IPS-NIHi7 (cell line): ENCODE measurements at regions not wholly inside any gene's neighbourhood (a gene's known extent, or its start where the extent isn't known, plus 50 kb on each side); places are given as distances from the start of the nearest gene placed in this dataset.
"Not testable (repeated sequence)": the region's sequence is repeated elsewhere in the genome, so short reads cannot be mapped to it uniquely, and the experiment has no call there.

ENCODE experiments used
- DNase-seq: peaks from one replicate; pipeline ENCODE4 v3.0.0; 2012; ENCODE audit warnings: mixed read lengths; ENCODE audit errors: extremely low spot score

DNA sequence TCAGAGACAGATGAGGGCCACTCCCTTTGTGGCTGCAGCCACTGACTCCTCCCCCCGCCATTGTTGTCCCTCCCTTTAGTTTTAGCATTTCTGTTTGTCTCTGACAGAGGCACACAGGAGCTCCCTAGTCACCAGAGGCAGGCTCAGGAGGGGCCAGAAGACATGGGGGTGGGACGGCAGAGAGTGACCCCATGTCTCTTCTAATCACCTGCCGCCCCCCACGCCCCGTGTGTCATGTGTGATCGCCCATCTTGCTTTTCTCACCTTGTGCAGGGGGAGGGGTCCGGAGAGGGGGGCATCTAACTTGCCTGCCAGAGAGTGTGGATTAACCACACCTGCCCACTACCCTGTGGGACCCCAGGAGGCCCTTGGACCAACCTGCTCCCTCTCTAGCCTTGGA lies 246.7 kb upstream of the TP53TG3C start:
- DNase-seq: not testable (repeated sequence)

DNA sequence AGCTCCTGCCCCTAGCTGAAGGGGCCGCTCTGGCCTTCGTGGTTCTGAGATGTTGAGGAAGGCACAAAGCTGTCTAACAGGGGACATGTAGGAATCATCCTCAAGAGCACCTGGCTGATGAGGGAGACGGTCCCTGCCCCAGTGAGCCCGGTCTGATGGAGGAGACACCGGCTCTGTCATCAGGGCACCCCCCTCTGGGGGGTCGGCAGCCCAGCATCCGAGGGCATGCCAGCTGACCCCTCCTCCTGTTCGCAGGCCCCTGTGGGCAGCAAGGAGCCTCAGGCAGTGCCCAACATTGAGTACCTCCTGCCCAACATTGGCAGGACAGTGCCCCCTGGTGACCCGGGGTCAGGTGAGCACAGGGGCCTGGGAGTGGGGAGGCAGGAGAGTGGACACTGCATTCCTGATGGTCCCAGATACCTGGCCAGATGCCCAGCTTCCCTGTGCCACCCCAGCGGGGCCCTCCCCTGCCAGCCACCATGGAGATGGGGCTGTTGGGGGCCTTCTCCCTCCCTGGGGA lies 247.9 kb upstream of the TP53TG3C start:
- DNase-seq: peak; percentile 1

GRCh38 chr16:32945311-32945710 lies 248.7 kb upstream of the TP53TG3C start:
- DNase-seq: not testable (repeated sequence)

- not testable (repeated sequence) for DNase-seq
Measured at GRCh38 chr16:32939845-32940244, 254.2 kb upstream of the TP53TG3C start.

GRCh38 chr16:32937929-32938328 lies 256.1 kb upstream of the TP53TG3C start:
- not testable (repeated sequence) for DNase-seq

GRCh38 chr16:32932240-32933040 lies 256.5 kb upstream of the TP53TG3 start:
- DNase-seq: not testable (repeated sequence)

DNA sequence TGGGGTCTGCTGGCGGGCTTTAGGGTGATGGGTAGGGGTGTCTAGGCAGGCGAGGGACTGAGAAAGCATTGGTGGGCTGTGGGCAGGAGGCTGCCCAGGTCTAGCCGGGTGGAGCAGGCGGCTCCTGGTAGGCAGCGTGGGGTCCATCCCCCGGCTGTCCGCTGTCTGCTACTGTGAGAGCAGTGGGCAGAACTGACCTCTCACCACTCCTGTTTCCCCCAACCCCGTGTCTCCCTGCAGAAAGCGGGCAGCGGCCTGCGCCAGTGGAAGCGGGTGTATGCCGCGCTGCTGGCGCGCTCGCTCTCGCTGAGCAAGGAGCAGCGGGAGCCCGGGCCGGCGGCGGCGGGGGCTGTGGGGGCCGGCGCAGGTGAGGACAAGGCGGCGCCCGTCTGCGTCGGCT lies 249.2 kb upstream of the TP53TG3 start:
- not testable (repeated sequence) for DNase-seq

GRCh38 chr16:32922578-32922977 lies 246.6 kb upstream of the TP53TG3 start:
- not testable (repeated sequence) for DNase-seq

DNA sequence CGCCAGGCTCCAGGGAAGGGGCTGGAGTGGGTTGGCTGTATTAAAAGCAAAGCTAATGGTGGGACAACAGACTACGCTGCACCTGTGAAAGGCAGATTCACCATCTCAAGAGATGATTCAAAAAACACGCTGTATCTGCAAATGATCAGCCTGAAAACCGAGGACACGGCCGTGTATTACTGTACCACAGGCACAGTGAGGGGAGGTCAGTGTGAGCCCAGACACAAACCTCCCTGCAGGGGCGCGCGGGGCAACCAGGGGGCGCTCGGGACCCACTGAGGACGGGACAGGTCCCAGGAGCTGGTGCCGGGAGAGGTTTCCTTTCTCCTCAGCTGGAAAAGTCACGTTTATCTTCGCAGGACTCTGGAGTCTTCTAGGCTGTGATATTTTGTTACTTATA lies 239.4 kb upstream of the TP53TG3 start:
- not testable (repeated sequence) for DNase-seq

- DNase-seq: not testable (repeated sequence)
Measured at GRCh38 chr16:32897782-32898181, 221.8 kb upstream of the TP53TG3 start.

DNA sequence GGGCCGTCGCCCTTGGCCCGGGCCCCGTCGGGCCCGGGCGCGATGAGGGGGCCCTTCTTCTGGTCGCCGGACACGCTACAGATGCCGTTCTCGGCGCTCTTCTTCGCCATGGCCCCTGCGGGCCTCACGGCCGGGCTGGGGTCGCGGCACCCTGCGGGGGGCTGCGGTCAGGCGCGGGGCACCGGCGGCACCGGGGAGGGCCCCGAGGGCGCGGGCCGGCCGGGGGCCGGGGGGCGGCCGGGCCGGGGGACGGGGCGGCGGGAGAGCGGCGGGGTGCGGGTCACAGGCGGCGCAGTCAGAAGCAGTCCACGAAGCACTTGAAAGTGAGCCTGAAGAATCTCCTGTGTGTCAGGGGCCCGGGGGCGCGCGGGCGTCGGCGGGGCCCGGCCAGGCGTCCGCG lies 209.4 kb upstream of the TP53TG3 start:
- not testable (repeated sequence) for DNase-seq

DNA sequence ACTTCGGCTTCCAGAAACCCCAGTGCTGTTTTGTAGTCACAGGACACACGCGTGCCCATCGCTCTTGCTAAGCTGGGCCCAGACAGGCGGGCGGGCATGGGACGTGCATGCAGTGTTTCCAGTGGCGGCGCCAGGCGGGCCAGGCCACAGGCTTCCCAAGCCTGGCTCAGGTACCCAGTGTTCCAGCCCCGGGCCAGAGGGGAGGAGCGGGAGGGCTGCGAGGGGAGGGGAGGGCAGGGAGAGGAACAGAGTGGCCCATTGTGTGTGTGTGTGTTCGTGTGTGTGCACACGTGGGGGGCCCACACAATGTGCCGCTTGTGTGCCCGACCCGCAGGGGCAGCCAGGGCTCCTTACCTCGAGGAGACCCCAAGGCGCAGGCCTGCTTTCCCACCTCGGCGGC lies 208.6 kb upstream of the TP53TG3 start:
- not testable (repeated sequence) for DNase-seq

- DNase-seq: not testable (repeated sequence)
Measured at GRCh38 chr16:32882328-32882857, 206.4 kb upstream of the TP53TG3 start.

DNA sequence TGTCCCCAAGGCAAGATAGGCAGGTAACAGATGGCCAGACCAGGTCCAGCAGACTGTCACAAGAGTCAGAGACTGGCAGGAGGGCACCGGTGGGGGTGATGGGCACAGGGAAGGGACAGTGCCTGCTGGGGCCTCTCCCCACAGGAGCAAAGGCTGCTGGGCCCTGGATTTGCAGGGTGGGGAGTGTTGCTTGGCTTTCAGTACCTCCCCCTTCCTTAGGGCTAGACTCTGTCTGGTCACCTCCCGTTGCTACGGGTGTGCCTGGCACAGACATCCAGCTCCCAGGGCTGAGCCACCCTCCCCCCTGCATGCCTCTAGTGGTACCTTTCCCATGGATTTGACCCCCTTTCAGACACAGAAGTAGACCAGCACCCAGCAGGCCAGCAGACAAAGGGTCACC lies 205.7 kb upstream of the TP53TG3 start:
- DNase-seq: not testable (repeated sequence)

- DNase-seq: not testable (repeated sequence)
Measured at GRCh38 chr16:32880009-32880408, 204.0 kb upstream of the TP53TG3 start.

DNA sequence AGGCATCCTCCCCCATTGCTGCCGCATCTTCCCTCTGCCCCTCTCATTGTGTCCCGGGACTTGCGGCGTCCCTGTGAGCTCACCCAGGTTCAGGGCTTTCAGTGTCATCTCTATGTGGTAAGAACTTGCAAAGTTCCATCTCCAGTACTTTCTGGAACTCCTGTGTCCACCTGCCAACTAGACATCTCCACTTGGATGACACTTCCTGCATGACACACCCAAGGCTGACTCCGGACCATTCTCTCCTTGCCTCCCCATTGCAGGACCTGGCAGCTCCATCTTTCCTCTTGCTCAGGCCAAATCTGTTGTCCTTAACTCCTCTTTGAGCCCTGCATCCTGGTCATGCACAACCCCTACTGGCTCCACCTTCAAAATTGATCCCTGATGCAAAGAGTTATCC lies 200.8 kb upstream of the TP53TG3 start:
- not testable (repeated sequence) for DNase-seq

GRCh38 chr16:32873783-32874182 lies 197.8 kb upstream of the TP53TG3 start:
- DNase-seq: not testable (repeated sequence)

- DNase-seq: not testable (repeated sequence)
Measured at GRCh38 chr16:32873120-32873519, 197.2 kb upstream of the TP53TG3 start.

- DNase-seq: not testable (repeated sequence)
Measured at GRCh38 chr16:32870628-32871027, 194.7 kb upstream of the TP53TG3 start.

- DNase-seq: not testable (repeated sequence)
Measured at GRCh38 chr16:32868334-32868733, 192.4 kb upstream of the TP53TG3 start.

- DNase-seq: not testable (repeated sequence)
Measured at GRCh38 chr16:32865284-32865683, 189.3 kb upstream of the TP53TG3 start.

- not testable (repeated sequence) for DNase-seq
Measured at GRCh38 chr16:32861476-32862201, 185.7 kb upstream of the TP53TG3 start.
